Aorta (tissue), 5 donors: ENCODE measurements at regions not wholly inside any gene's neighbourhood (a gene's known extent, or its start where the extent isn't known, plus 50 kb on each side); places are given as distances from the start of the nearest gene placed in this dataset.

Source experiments
- ATAC-seq: fragments of 200-7000 bp; cut with Tn5 transposase; one replicate; pipeline ENCODE4 v1.9.1; 2022; ENCODE audit warnings: moderate library complexity; ENCODE audit not compliant: low FRiP score
- DNase-seq, 2 donors: peaks; one replicate each; pipeline ENCODE4 v3.0.0-alpha.2; 2020
- H3K27ac ChIP-seq, 2 donors: one replicate each; pipeline ENCODE4 v1.5.1; 2013; ENCODE audit warnings: low read length in 2 of 2, mild to moderate bottlenecking in 2 of 2, moderate library complexity in 2 of 2, control low read depth in 1 of 2, inconsistent platforms in 1 of 2, low read depth in 1 of 2
- H3K27me3 ChIP-seq, 2 donors: one replicate each; pipeline ENCODE4 v1.6.1; 2013; ENCODE audit warnings: control low read depth in 1 of 2, low read length in 1 of 2, mild to moderate bottlenecking in 1 of 2, moderate library complexity in 1 of 2; ENCODE audit not compliant: insufficient read depth in 2 of 2, control insufficient read depth in 1 of 2
- H3K36me3 ChIP-seq, 2 donors: one replicate each; pipeline ENCODE4 v1.6.1; 2013; ENCODE audit warnings: control low read depth in 1 of 2, low read length in 1 of 2, mild to moderate bottlenecking in 1 of 2; ENCODE audit not compliant: insufficient read depth in 2 of 2, control insufficient read depth in 1 of 2
- H3K4me1 ChIP-seq, 2 donors: one replicate each; pipeline ENCODE4 v1.6.1; 2013; ENCODE audit warnings: low read length in 2 of 2, control low read depth in 1 of 2, mild to moderate bottlenecking in 1 of 2, moderate library complexity in 1 of 2; ENCODE audit not compliant: insufficient read depth in 2 of 2, control insufficient read depth in 1 of 2
- H3K4me3 ChIP-seq, 2 donors: one replicate each; pipeline ENCODE4 v1.5.1; 2013; ENCODE audit warnings: low read length in 2 of 2, control low read depth in 1 of 2, mild to moderate bottlenecking in 1 of 2
- H3K9me3 ChIP-seq: one replicate; pipeline ENCODE4 v1.6.1; 2013; ENCODE audit warnings: mild to moderate bottlenecking, low read length; ENCODE audit not compliant: control insufficient read depth
- WGBS, 2 donors: extraction: QIAGEN DNeasy Blood & Tissue Kit; methylation state at CpG; one replicate each; pipeline ENCODE4 v1.1.7; 2013; 5-methylcytosine and 5-hydroxymethylcytosine counted together
- intact Hi-C, 2 donors: fragments of 100-400 bp; cut with DNase I; formaldehyde crosslinking; loops; one replicate each; pipeline versions ENCODE4 v1.14.2 to v1.15.0; 2022
- donor health status: healthy with polysubstance abuse.
- donor health status: Bipolar disorder and iron deficiency.
- donor health status: DM: no; HTN: no; CAD: no.
- donor health status: DM: no; HTN: no; CAD: no.
- donor health status: DM: yes; HTN: yes; CAD: no.

- H3K9me3 ChIP-seq, result peaks cover 2% of the 10 kb centered on the region
- H3K36me3 ChIP-seq, result no peaks in the 10 kb centered on the region
- DNase-seq (no peak), ATAC-seq (no peak)
- no peak overlapping the region for H3K4me3 ChIP-seq
- intact Hi-C loops, result no loop called here
- WGBS, 2 donors, result 71 to 76% methylated on average over 6 of the region's 6 CpGs
- no peaks in the 10 kb centered on the region for H3K4me1 ChIP-seq
- no peak overlapping the region for H3K27ac ChIP-seq
- no peaks in the 10 kb centered on the region for H3K27me3 ChIP-seq
Measured at GRCh38 chr10:47151920-47152319, 148.1 kb upstream of the GDF10 start.

GRCh38 chr10:47152861-47153349 lies 147.1 kb upstream of the GDF10 start:
- Histone ChIP-seq H3K9me3 (peaks cover 2% of the 10 kb centered on the region), H3K27ac (no peak overlapping the region), H3K4me1 (no peaks in the 10 kb centered on the region), H3K27me3 (no peaks in the 10 kb centered on the region), H3K36me3 (no peaks in the 10 kb centered on the region), H3K4me3 (no peak overlapping the region)
- no peak for DNase-seq
- WGBS, 2 donors, result 77 to 92% methylated on average over 3 of the region's 3 CpGs
- no peak for ATAC-seq
- intact Hi-C loops, result no loop called here

GRCh38 chr10:47154762-47155161 lies 145.2 kb upstream of the GDF10 start:
- Histone ChIP-seq H3K9me3 (peaks cover 2% of the 10 kb centered on the region), H3K4me3 (no peak overlapping the region), H3K27ac (no peak overlapping the region), H3K36me3 (no peaks in the 10 kb centered on the region), H3K4me1 (no peaks in the 10 kb centered on the region), H3K27me3 (no peaks in the 10 kb centered on the region)
- intact Hi-C loops, result no loop called here
- no peak for ATAC-seq
- no peak for DNase-seq

- Histone ChIP-seq H3K36me3 (no peaks in the 10 kb centered on the region), H3K27ac (no peak overlapping the region), H3K4me1 (no peaks in the 10 kb centered on the region), H3K27me3 (no peaks in the 10 kb centered on the region), H3K9me3 (peaks cover 2% of the 10 kb centered on the region), H3K4me3 (no peak overlapping the region)
- DNase-seq (no peak), ATAC-seq (no peak)
- intact Hi-C loops, result no loop called here
- WGBS, 2 donors, result 85 to 89% methylated on average over 4 of the region's 4 CpGs
Measured at GRCh38 chr10:47156873-47157272, 143.1 kb upstream of the GDF10 start.

GRCh38 chr10:47158116-47159071 lies 141.6 kb upstream of the GDF10 start:
- H3K36me3 ChIP-seq, result no peaks in the 10 kb centered on the region
- no peak overlapping the region for H3K27ac ChIP-seq
- no peaks in the 10 kb centered on the region for H3K4me1 ChIP-seq
- no peak overlapping the region for H3K4me3 ChIP-seq
- no peaks in the 10 kb centered on the region for H3K27me3 ChIP-seq
- DNase-seq, result no peak
- ATAC-seq, result no peak
- intact Hi-C loops, result no loop called here
- H3K9me3 ChIP-seq, result peaks cover 2% of the 10 kb centered on the region
- WGBS, 2 donors, result 91 to 92% methylated on average over 10 of the region's 10 CpGs

- ATAC-seq (no peak), DNase-seq (no peak)
- H3K27ac ChIP-seq, result no peak overlapping the region
- no peaks in the 10 kb centered on the region for H3K4me1 ChIP-seq
- peaks cover 2% of the 10 kb centered on the region for H3K9me3 ChIP-seq
- no peaks in the 10 kb centered on the region for H3K27me3 ChIP-seq
- H3K36me3 ChIP-seq, result no peaks in the 10 kb centered on the region
- H3K4me3 ChIP-seq, result no peak overlapping the region
- WGBS, 2 donors, result 74 to 76% methylated on average over 7 of the region's 7 CpGs
- intact Hi-C loops, result loop anchor here in 1 of 2 donors (10.0 kb wide), 1 partner anchor 145 kb away; the partner anchor contains the start of gene GDF10
Measured at GRCh38 chr10:47159361-47160260, 140.4 kb upstream of the GDF10 start.

GRCh38 chr10:47160261-47160908 lies 139.6 kb upstream of the GDF10 start:
- intact Hi-C loops, result loop anchor here in 1 of 2 donors (10.0 kb wide), 1 partner anchor 144 kb away; the partner anchor contains the start of gene GDF10
- Histone ChIP-seq H3K27me3 (no peaks in the 10 kb centered on the region), H3K4me1 (peaks cover 0 to under 1% of the 10 kb centered on the region in 2 donors), H3K4me3 (no peak overlapping the region), H3K36me3 (no peaks in the 10 kb centered on the region), H3K9me3 (no peaks in the 10 kb centered on the region), H3K27ac (no peak overlapping the region)
- no peak for ATAC-seq
- WGBS, 2 donors, result 88 to 93% methylated on average over 9 of the region's 9 CpGs
- DNase-seq, result no peak

GRCh38 chr10:47160967-47161366 lies 139.0 kb upstream of the GDF10 start:
- WGBS, 2 donors, result 96 to 97% methylated on average over 4 of the region's 4 CpGs
- Histone ChIP-seq H3K9me3 (no peaks in the 10 kb centered on the region), H3K27me3 (no peaks in the 10 kb centered on the region), H3K27ac (no peak overlapping the region), H3K4me1 (peaks cover 0 to 2% of the 10 kb centered on the region in 2 donors), H3K36me3 (no peaks in the 10 kb centered on the region), H3K4me3 (no peak overlapping the region)
- intact Hi-C loops, result loop anchor here in 1 of 2 donors (10.0 kb wide), 1 partner anchor 144 kb away; the partner anchor contains the start of gene GDF10
- no peak for ATAC-seq
- DNase-seq, result no peak
